T-helper 17 cell (primary cell): ENCODE measurements at regions not wholly inside any gene's neighbourhood (a gene's known extent, or its start where the extent isn't known, plus 50 kb on each side); places are given as distances from the start of the nearest gene placed in this dataset.

Experiments used
- ATAC-seq: fragments of 150-1000 bp; cut with Tn5 transposase; 2 replicates; pipeline ENCODE4 v1.10.0; 2021; ENCODE audit warnings: mild to moderate bottlenecking, moderate library complexity
- DNase-seq, 3 donors: peaks; one replicate each; pipeline versions ENCODE4 v3.0.0 to v3.0.0-alpha.2; 2020 to 2021
- H3K9me3 ChIP-seq: one replicate; pipeline ENCODE4 v1.7.0; 2013; ENCODE audit warnings: low read length, mild to moderate bottlenecking; ENCODE audit not compliant: control insufficient read depth, poor library complexity, severe bottlenecking
- H3K27ac Mint-ChIP-seq: one replicate; pipeline ENCODE4 v1.8.0; 2022; ENCODE audit warnings: mild to moderate bottlenecking, moderate library complexity, mixed read lengths
- H3K27me3 Mint-ChIP-seq: one replicate; pipeline ENCODE4 v1.8.0; 2022; ENCODE audit warnings: mixed read lengths
- H3K36me3 Mint-ChIP-seq: one replicate; pipeline ENCODE4 v1.8.0; 2022; ENCODE audit warnings: low read depth, mixed read lengths
- H3K4me1 Mint-ChIP-seq: one replicate; pipeline ENCODE4 v1.8.0; 2022; ENCODE audit warnings: mild to moderate bottlenecking, mixed read lengths
- H3K4me3 Mint-ChIP-seq: one replicate; pipeline ENCODE4 v1.8.0; 2022; ENCODE audit warnings: mild to moderate bottlenecking, moderate library complexity, mixed read lengths

DNA sequence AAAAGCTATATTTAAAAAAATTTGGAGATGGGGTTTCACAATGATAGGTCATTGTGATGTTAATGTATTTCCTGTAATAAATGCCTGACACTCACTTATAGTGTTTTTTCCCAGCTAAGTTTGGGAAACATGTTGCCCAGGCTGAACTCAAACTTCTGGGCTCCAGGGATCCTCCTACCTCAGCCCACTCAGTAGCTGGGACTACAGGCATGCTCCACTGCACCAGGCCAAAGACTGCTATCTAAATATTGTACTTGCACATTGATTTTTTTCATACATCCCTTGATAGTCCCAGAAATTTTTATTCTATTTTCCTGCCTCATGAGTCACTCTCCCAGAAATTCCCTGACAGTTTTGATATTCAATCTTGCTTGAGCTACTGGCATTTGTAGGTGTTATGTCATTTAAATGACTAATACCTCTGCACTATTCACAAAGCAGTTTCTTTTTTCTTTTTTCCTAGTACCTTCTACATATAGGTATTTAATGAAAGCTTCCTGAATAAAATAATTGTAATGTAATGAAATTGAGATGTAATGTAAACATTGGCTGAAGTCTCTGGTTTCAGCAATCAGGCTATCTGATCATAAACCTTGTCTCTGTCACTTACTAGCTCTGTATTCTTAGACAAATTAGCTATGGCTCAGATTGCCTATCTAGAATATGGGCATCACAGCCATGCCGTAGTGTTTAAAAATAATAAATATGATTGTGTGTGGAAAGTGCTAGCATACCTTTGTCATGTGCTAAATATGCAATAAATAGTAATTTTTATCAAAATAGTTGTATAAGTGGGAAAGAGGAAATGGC is 1973.0 kb upstream of the AGA start:
- Mint-ChIP-seq H3K36me3 (no peaks in the 10 kb centered on the region), H3K27me3 (no peaks in the 10 kb centered on the region), H3K27ac (no peak overlapping the region), H3K4me1 (no peaks in the 10 kb centered on the region), H3K4me3 (no peak overlapping the region)
- ATAC-seq (no peak), DNase-seq (no peak)
- H3K9me3 ChIP-seq = peaks cover 3% of the 10 kb centered on the region

DNA sequence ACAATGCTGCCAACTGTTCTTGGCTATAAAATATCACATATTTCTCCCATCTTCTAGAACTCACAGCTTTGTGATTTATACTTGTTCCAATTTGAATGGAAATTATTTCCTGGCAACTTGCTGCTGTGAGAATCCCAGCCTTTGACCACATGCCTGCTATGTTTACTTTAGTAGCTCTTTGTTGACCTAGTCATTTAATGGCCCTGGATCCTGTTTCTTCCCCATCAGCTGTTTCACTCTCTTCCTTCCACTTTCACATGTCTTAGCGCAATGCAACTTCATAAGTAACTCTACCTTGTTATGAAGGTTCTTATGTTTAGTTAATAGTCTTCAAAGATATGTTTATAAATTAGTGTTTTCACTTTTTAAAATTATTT is 1973.6 kb upstream of the AGA start:
- H3K4me3 Mint-ChIP-seq = no peak overlapping the region
- H3K27ac Mint-ChIP-seq = no peak overlapping the region
- ATAC-seq = no peak
- H3K9me3 ChIP-seq = peaks cover 3% of the 10 kb centered on the region
- no peaks in the 10 kb centered on the region for H3K4me1 Mint-ChIP-seq
- DNase-seq = no peak
- no peaks in the 10 kb centered on the region for H3K36me3 Mint-ChIP-seq
- no peaks in the 10 kb centered on the region for H3K27me3 Mint-ChIP-seq

DNA sequence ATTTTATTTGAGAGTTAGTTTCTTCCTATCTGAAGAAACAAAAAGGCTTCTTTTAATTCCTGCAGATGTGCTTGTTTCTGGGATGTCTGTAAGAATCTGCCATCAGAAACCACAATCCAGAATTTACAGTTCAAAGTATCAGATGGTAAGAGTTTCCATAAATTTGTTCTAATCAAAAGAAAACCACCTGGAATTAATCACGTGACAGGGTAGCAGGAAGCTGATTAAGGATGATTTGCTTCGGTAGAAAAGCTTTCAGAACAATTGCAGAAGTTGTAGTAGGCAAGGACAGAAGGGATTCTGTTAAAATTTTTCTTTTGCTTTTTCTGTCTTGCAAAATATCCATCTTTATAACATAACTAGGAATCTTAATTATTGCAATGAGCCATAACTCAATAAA is 1975.1 kb upstream of the AGA start:
- H3K27ac Mint-ChIP-seq = no peak overlapping the region
- H3K4me1 Mint-ChIP-seq = no peaks in the 10 kb centered on the region

DNA sequence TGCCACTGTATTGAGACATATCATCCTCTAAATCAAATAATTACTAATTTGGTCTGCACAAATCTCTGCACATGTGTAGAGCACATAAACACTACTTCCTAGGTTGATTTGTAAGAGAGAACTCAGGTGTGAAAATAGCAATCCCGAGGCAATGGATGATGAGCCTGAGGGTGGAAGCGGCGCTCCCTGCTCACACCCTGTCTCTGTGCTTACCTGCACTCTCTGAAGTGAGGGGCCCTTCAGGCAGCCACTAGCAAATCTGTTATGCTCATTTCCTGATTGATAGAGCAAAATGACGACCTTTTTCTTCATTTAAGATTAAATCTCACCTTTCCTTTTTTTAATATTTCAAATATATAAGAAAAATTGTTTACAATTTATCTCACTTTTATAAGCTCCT is 1995.7 kb upstream of the AGA start:
- no peaks in the 10 kb centered on the region for H3K4me1 Mint-ChIP-seq
- H3K9me3 ChIP-seq = no peaks in the 10 kb centered on the region
- no peak for ATAC-seq
- H3K27ac Mint-ChIP-seq = no peak overlapping the region
- no peak for DNase-seq
- no peaks in the 10 kb centered on the region for H3K36me3 Mint-ChIP-seq
- H3K27me3 Mint-ChIP-seq = no peaks in the 10 kb centered on the region
- no peak overlapping the region for H3K4me3 Mint-ChIP-seq

More for the DNA sequence above, 1975.1 kb upstream of the AGA start:
- peaks cover 3% of the 10 kb centered on the region for H3K9me3 ChIP-seq
- no peak for ATAC-seq
- no peak for DNase-seq
- Mint-ChIP-seq H3K27me3 (no peaks in the 10 kb centered on the region), H3K36me3 (no peaks in the 10 kb centered on the region), H3K4me3 (no peak overlapping the region)

DNA sequence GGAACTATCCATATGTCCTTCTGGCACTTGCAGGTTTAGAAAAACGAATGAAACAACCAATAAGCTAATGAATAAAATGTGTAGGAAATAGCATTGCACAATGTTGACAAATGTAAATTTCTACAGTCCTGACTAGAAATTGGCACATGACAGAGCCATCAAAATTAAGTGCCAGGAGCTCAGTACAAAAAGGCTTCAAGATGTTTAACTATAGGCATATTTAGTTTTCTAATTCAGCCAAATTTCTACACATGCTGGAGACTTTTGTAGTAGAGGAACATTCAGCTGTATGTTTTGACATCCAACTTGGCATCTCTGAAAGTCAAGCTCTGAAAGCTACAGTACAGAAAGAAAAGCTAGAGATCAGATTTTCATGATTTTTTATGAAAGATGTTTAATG is 1999.4 kb upstream of the AGA start:
- H3K27ac Mint-ChIP-seq = no peak overlapping the region
- ATAC-seq = no peak
- no peaks in the 10 kb centered on the region for H3K36me3 Mint-ChIP-seq

DNA sequence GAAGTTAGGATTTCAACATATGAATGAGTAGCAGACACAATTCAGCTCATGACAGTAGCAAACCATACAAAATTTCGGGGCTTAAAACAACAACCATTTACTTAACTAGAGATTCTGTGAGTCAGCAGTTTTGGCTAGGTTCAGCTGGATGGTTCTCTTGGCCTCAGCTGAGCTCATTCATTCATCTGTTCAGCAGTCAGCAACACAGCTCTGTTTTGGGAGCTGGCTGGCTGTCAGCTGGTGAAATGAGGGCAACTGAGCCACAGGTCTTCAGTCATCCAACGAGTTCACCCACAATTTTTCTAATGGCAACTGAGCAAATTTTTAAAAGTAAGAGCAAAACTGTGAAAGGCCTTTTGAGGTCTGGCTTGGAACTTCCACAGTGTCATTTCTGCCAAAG is 2005.1 kb upstream of the AGA start:
- ATAC-seq (no peak), DNase-seq (no peak)
- no peaks in the 10 kb centered on the region for H3K9me3 ChIP-seq
- Mint-ChIP-seq H3K36me3 (no peaks in the 10 kb centered on the region), H3K27ac (no peak overlapping the region), H3K4me3 (no peak overlapping the region), H3K4me1 (no peaks in the 10 kb centered on the region), H3K27me3 (no peaks in the 10 kb centered on the region)

More for the DNA sequence above, 1999.4 kb upstream of the AGA start:
- no peak for DNase-seq
- no peak overlapping the region for H3K4me3 Mint-ChIP-seq
- no peaks in the 10 kb centered on the region for H3K27me3 Mint-ChIP-seq
- H3K4me1 Mint-ChIP-seq = no peaks in the 10 kb centered on the region
- H3K9me3 ChIP-seq = no peaks in the 10 kb centered on the region

DNA sequence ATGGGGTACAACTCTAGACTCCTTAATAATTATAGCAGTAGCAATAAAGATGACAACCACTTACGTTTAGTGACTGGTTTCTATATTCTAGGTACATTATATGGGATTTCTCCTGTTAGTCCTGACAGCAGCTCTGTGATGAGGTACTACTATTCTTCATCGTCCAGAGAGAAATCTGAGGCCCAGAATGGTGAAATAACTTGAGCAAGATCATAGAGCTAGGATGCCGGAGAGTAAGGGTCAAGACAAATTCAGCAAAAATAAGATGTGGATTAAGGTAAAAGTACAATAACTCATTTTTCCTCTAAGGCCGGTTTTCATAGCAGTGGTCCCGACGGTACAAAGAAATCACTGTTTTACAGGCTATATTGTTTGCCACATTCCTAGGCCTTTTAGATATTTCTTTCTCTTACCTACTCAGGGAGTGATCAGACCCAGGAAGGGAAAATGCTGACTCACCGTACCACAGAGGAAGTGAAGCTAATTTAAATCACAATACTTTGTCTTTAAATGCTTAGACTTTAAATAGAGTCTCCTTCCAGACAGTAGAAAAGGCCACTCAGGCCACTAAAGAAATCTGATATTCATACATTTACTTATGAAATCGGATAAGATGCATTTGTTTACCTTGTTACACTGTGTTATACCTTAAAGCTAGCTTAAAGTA is 2023.0 kb upstream of the AGA start:
- Mint-ChIP-seq H3K27me3 (no peaks in the 10 kb centered on the region), H3K27ac (no peak overlapping the region), H3K36me3 (no peaks in the 10 kb centered on the region), H3K4me1 (no peaks in the 10 kb centered on the region), H3K4me3 (no peak overlapping the region)
- DNase-seq (no peak), ATAC-seq (no peak)
- H3K9me3 ChIP-seq = no peaks in the 10 kb centered on the region

DNA sequence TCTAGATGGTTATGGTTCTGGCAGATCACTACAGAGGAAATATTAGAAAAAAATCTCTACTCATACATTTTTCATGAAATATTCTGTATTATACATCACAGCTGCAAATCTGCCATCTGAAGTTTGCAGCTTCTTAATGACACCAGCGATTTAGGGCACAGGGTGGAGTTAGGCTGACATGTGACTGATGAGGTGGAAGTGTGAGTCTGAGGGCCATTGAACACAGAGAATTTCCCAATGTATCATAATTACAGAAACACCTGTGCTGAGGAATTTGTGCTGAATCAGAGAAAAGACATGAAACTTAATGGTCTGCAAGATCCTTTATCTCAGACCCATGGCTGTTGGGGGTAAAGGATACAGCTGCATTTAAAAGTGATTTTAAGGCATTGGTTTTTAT is 2025.6 kb upstream of the AGA start:
- no peaks in the 10 kb centered on the region for H3K36me3 Mint-ChIP-seq
- H3K27me3 Mint-ChIP-seq = no peaks in the 10 kb centered on the region
- H3K9me3 ChIP-seq = no peaks in the 10 kb centered on the region
- no peaks in the 10 kb centered on the region for H3K4me1 Mint-ChIP-seq
- H3K27ac Mint-ChIP-seq = no peak overlapping the region
- H3K4me3 Mint-ChIP-seq = no peak overlapping the region
- ATAC-seq (no peak), DNase-seq (no peak)

DNA sequence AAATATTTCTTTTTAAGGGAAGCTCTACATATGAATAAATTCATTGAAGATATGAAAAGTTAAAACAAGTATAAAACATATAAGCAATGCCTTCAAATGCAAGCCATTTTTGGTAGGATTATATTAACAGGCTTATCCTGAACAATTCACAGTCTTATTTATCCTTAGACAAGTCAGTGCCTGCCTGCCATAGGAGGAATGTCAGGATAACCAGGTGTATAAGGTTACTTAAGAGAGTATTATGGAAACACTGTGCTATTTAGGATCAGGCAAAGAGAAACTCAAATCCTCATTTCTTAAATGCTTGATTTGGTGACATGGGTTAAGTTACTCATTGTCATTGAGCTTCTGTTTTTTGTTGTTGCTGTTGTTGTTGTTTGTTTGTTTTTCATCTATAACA is 2029.9 kb upstream of the AGA start:
- no peak overlapping the region for H3K4me3 Mint-ChIP-seq
- no peak for ATAC-seq
- no peak overlapping the region for H3K27ac Mint-ChIP-seq
- no peaks in the 10 kb centered on the region for H3K27me3 Mint-ChIP-seq
- DNase-seq = no peak
- no peaks in the 10 kb centered on the region for H3K9me3 ChIP-seq
- no peaks in the 10 kb centered on the region for H3K36me3 Mint-ChIP-seq
- H3K4me1 Mint-ChIP-seq = no peaks in the 10 kb centered on the region

DNA sequence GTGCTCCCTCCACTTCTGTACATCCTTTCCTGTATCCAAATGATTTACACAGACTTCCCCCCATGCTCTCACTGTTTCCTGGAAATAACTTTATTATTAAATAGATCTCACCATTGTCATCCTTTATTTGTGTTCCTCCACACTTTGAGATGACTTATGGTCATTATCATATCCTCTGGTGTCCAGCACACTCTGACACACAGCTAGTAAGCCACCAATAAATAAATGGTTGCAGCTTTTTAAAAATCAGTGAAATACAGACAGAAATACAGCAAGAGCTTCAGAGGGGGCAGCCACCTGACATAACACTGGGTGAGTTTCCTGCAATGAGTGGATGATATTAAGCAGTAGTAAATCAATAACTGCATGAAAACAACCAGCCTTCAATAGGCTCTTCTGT is 2036.4 kb upstream of the AGA start:
- H3K27ac Mint-ChIP-seq = no peak overlapping the region
- no peaks in the 10 kb centered on the region for H3K36me3 Mint-ChIP-seq
- no peak for ATAC-seq

DNA sequence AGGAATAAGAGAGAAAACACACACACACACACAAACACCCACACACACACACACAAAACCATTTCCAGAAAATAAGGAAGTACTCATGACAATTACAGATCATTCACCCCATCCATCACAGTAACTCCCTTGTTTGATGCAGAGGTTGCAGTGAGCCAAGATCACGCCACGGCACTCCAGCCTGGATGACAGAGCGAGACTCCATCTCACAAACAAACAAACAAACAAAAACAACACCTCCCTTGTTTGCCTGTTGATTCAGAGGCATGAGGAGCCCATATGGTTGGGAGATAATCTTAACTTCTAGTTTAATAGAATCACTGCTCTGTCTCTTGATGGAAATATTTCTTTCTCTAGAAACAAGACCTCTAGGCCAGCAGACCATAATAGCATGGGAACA is 2043.5 kb upstream of the AGA start:
- no peaks in the 10 kb centered on the region for H3K9me3 ChIP-seq
- H3K4me1 Mint-ChIP-seq = no peaks in the 10 kb centered on the region
- H3K27me3 Mint-ChIP-seq = no peaks in the 10 kb centered on the region
- no peak overlapping the region for H3K27ac Mint-ChIP-seq
- DNase-seq (no peak), ATAC-seq (no peak)
- no peak overlapping the region for H3K4me3 Mint-ChIP-seq
- H3K36me3 Mint-ChIP-seq = no peaks in the 10 kb centered on the region

More for the DNA sequence above, 2036.4 kb upstream of the AGA start:
- Mint-ChIP-seq H3K4me1 (no peaks in the 10 kb centered on the region), H3K4me3 (no peak overlapping the region), H3K27me3 (no peaks in the 10 kb centered on the region)
- no peaks in the 10 kb centered on the region for H3K9me3 ChIP-seq
- no peak for DNase-seq

DNA sequence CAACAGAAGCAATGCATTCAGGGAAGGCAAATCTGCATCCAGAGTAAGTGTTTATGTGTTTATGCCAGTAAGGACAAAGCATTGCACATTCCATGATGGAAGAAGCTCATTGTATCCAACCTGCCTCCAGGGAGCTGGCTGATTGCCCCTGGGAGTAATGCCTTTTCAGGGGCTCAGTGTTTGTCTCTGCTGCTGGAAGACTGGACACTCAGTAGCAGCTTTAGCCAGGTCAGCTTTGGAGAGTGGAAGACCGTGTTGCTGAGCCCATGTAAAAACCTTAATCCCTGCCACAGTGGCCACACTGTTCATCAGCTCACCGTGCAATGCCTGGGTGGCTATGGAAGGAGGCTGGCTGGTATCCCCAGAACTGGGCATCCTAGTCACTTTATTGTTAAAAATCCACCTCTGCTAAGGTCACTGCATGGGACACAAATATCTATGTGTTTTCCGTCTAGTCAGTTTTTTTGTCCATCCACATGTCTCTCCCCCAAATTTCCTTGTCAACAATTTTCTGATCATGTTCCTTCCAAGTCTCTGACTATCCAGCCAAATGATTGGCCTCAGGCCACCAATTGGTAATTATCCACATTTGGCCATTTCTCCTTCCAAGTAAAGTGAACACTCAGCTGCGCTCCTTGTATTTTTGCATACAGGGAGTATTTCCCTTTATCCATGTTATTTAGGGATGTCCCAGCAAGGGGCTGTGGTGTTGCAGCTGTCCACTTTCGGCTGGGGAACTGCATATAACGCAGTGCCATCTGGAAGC is 2044.5 kb upstream of the AGA start:
- H3K9me3 ChIP-seq = no peaks in the 10 kb centered on the region
- Mint-ChIP-seq H3K36me3 (no peaks in the 10 kb centered on the region), H3K4me3 (no peak overlapping the region), H3K4me1 (no peaks in the 10 kb centered on the region), H3K27me3 (no peaks in the 10 kb centered on the region), H3K27ac (no peak overlapping the region)
- DNase-seq (no peak), ATAC-seq (no peak)

DNA sequence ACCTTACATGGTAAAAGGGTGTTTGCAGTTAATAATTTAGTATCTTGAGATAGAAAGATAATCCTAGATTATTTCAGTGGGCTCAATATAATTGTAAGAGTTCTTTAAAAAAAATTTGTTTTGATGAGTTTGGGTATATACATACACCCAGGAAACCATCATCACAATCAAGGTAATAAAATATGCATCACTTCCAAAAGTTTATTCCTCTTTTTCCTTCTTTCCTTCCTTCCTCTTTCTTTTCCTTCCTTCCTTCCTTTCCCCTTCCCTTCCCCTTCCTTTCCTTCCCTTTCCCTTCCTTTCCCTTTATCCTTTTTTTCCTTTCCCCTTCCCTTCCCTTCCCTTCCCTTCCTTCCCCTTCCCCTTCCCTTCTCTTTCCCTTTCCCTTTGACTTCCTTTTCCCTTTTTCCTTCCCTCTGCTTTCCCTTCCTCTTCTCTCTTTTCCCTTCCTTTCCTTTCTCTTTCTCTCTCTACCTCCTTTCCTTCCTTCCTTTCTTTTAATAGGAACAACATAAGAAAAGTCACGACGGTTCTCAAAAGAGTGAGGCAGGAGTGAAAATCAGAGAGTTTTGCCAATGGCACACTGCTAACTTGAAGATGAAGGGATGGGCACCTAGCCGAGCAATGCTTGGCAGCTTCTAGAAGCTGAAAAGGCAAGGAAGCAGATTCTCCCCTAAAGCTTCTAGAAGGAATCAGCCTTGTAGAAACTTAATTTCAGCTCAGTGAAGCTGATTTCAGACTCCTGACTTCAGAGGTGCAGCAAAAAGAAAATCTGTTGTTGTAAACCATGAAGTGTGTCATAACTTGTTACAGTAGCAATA is 2050.2 kb upstream of the AGA start:
- no peaks in the 10 kb centered on the region for H3K4me1 Mint-ChIP-seq
- no peak for ATAC-seq

More for the DNA sequence above, 2050.2 kb upstream of the AGA start:
- no peaks in the 10 kb centered on the region for H3K9me3 ChIP-seq
- H3K27ac Mint-ChIP-seq = no peak overlapping the region
- DNase-seq = no peak
- H3K4me3 Mint-ChIP-seq = no peak overlapping the region
- no peaks in the 10 kb centered on the region for H3K36me3 Mint-ChIP-seq
- H3K27me3 Mint-ChIP-seq = no peaks in the 10 kb centered on the region
